Ishikawa (cell line): ENCODE measurements at regions not wholly inside any gene's neighbourhood (a gene's known extent, or its start where the extent isn't known, plus 50 kb on each side); places are given as distances from the start of the nearest gene placed in this dataset.

Experiments
- CEBPB ChIP-seq: IDR thresholded peaks from 2 replicates; pipeline ENCODE4 v1.6.1; 2012
- CREB1 ChIP-seq: IDR thresholded peaks from 2 replicates; pipeline ENCODE4 v1.6.1; 2012; ENCODE audit warnings: low read depth
- EGR1 ChIP-seq: IDR thresholded peaks from 2 replicates; pipeline ENCODE4 v1.6.1; 2012
- EP300 ChIP-seq: IDR thresholded peaks from 2 replicates; pipeline ENCODE4 v1.6.1; 2012; ENCODE audit warnings: borderline replicate concordance
- FOXM1 ChIP-seq: IDR thresholded peaks from 2 replicates; pipeline ENCODE4 v1.6.1; 2012; ENCODE audit warnings: low read depth, borderline replicate concordance
- MAX ChIP-seq: IDR thresholded peaks from 2 replicates; pipeline ENCODE4 v1.6.1; 2012
- NFIC ChIP-seq: IDR thresholded peaks from 2 replicates; pipeline ENCODE4 v1.6.1; 2012
- RAD21 ChIP-seq: IDR thresholded peaks from 2 replicates; pipeline ENCODE4 v1.6.1; 2012; ENCODE audit warnings: low read depth
- TAF1 ChIP-seq: IDR thresholded peaks from 2 replicates; pipeline ENCODE4 v1.6.1; 2012; ENCODE audit warnings: low read depth, mild to moderate bottlenecking
- TCF12 ChIP-seq: IDR thresholded peaks from 2 replicates; pipeline ENCODE4 v1.6.1; 2012; ENCODE audit warnings: low read depth
- TEAD4 ChIP-seq: IDR thresholded peaks from 2 replicates; pipeline ENCODE4 v1.6.1; 2012
- YY1 ChIP-seq: IDR thresholded peaks from 2 replicates; pipeline ENCODE4 v1.6.1; 2012; ENCODE audit warnings: low read depth
- ZBTB7A ChIP-seq: IDR thresholded peaks from 2 replicates; pipeline ENCODE4 v1.6.1; 2012; ENCODE audit warnings: low read depth
- TF ChIP-seq, protein P1 (sequence below): IDR thresholded peaks from 2 replicates; pipeline ENCODE4 v1.6.1; 2012
- TF ChIP-seq, protein P2 (sequence below): IDR thresholded peaks from 2 replicates; pipeline ENCODE4 v1.6.1; 2012; ENCODE audit warnings: low read depth, mild to moderate bottlenecking

- TF ChIP-seq CREB1 (no peak), MAX (no peak), NFIC (no peak), EGR1 (no peak), RAD21 (no peak), CEBPB (no peak), EP300 (no peak), YY1 (no peak), TCF12 (no peak), TAF1 (no peak), TEAD4 (no peak), FOXM1 (no peak), ZBTB7A (no peak)
- TF ChIP-seq, protein P1, sequence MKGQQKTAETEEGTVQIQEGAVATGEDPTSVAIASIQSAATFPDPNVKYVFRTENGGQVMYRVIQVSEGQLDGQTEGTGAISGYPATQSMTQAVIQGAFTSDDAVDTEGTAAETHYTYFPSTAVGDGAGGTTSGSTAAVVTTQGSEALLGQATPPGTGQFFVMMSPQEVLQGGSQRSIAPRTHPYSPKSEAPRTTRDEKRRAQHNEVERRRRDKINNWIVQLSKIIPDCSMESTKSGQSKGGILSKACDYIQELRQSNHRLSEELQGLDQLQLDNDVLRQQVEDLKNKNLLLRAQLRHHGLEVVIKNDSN = no peak
- TF ChIP-seq, protein P2, sequence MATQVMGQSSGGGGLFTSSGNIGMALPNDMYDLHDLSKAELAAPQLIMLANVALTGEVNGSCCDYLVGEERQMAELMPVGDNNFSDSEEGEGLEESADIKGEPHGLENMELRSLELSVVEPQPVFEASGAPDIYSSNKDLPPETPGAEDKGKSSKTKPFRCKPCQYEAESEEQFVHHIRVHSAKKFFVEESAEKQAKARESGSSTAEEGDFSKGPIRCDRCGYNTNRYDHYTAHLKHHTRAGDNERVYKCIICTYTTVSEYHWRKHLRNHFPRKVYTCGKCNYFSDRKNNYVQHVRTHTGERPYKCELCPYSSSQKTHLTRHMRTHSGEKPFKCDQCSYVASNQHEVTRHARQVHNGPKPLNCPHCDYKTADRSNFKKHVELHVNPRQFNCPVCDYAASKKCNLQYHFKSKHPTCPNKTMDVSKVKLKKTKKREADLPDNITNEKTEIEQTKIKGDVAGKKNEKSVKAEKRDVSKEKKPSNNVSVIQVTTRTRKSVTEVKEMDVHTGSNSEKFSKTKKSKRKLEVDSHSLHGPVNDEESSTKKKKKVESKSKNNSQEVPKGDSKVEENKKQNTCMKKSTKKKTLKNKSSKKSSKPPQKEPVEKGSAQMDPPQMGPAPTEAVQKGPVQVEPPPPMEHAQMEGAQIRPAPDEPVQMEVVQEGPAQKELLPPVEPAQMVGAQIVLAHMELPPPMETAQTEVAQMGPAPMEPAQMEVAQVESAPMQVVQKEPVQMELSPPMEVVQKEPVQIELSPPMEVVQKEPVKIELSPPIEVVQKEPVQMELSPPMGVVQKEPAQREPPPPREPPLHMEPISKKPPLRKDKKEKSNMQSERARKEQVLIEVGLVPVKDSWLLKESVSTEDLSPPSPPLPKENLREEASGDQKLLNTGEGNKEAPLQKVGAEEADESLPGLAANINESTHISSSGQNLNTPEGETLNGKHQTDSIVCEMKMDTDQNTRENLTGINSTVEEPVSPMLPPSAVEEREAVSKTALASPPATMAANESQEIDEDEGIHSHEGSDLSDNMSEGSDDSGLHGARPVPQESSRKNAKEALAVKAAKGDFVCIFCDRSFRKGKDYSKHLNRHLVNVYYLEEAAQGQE = no peak
Observed at GRCh38 chr7:31234836-31235605, 105.5 kb downstream of the NEUROD6 start.

- TF ChIP-seq, protein P1 = no peak
- TF ChIP-seq NFIC (no peak), CEBPB (no peak), TAF1 (no peak), EP300 (no peak), TCF12 (no peak)
Observed at GRCh38 chr7:31228957-31229356, 111.6 kb downstream of the NEUROD6 start.

- no peak for TF ChIP-seq NFIC
- TF ChIP-seq, protein P2 = no peak
- no peak for TF ChIP-seq RAD21
Observed at GRCh38 chr7:31214751-31215150, 125.8 kb downstream of the NEUROD6 start.

- TF ChIP-seq, protein P1 = no peak
- TF ChIP-seq, protein P2 = no peak
- TF ChIP-seq MAX (no peak), YY1 (no peak), RAD21 (no peak), EGR1 (no peak), EP300 (no peak), TAF1 (no peak), ZBTB7A (no peak), TCF12 (no peak), CREB1 (no peak), FOXM1 (no peak), TEAD4 (no peak), CEBPB (no peak), NFIC (no peak)
Observed at GRCh38 chr7:31211281-31211680, 129.2 kb downstream of the NEUROD6 start.
